SK-N-SH treated with all-trans-retinoic acid at 6 μM for 48 hours (cell line): ENCODE measurements at regions not wholly inside any gene's neighbourhood (a gene's known extent, or its start where the extent isn't known, plus 50 kb on each side); places are given as distances from the start of the nearest gene placed in this dataset.

Experiments
- ATAC-seq: fragments of 200-7000 bp; cut with Tn5 transposase; 3 replicates; pipeline ENCODE4 v1.9.1; 2020; ENCODE audit warnings: mild to moderate bottlenecking, moderate library complexity
- ARNTL ChIP-seq: fragments of 450-650 bp; formaldehyde crosslinking; IDR thresholded peaks from 2 replicates; pipeline ENCODE4 v1.5.0; 2020; ENCODE audit warnings: low read depth, mild to moderate bottlenecking, moderate library complexity, borderline replicate concordance
- BACH2 ChIP-seq: fragments of 250-450 bp; sonication (Bioruptor Pico); IDR thresholded peaks from 2 replicates; pipeline ENCODE4 v1.9.0; 2021; ENCODE audit warnings: mild to moderate bottlenecking, borderline replicate concordance
- CSDC2 ChIP-seq: fragments of 250-450 bp; sonication (Bioruptor Pico); IDR thresholded peaks from 2 replicates; pipeline ENCODE4 v1.5.0; 2020; ENCODE audit warnings: mild to moderate bottlenecking, moderate library complexity
- ESRRG ChIP-seq: fragments of 250-450 bp; sonication (Bioruptor Pico); IDR thresholded peaks from 2 replicates; pipeline ENCODE4 v1.6.1; 2021; ENCODE audit warnings: mild to moderate bottlenecking
- ISL1 ChIP-seq: fragments of 250-450 bp; sonication (Bioruptor Pico); IDR thresholded peaks from 2 replicates; pipeline ENCODE4 v2.1.2; 2022; ENCODE audit warnings: mild to moderate bottlenecking, moderate library complexity
- OSR1 ChIP-seq: fragments of 250-450 bp; sonication (Bioruptor Pico); IDR thresholded peaks from 2 replicates; pipeline ENCODE4 v1.8.0; 2022; ENCODE audit warnings: moderate library complexity, mild to moderate bottlenecking, inconsistent platforms
- PPARA ChIP-seq: fragments of 250-450 bp; sonication (Bioruptor Pico); IDR thresholded peaks from 2 replicates; pipeline ENCODE4 v1.5.0; 2020; ENCODE audit warnings: mild to moderate bottlenecking, borderline replicate concordance
- RARB ChIP-seq: fragments of 250-450 bp; sonication (Bioruptor Pico); IDR thresholded peaks from 2 replicates; pipeline ENCODE4 v1.8.0; 2021; ENCODE audit warnings: mild to moderate bottlenecking, moderate library complexity
- SNAI2 ChIP-seq: fragments of 250-450 bp; sonication (Bioruptor Pico); IDR thresholded peaks from 2 replicates; pipeline ENCODE4 v1.5.0; 2020; ENCODE audit warnings: mild to moderate bottlenecking, moderate library complexity
- TCF4 ChIP-seq: fragments of 250-450 bp; sonication (Bioruptor Pico); IDR thresholded peaks from 2 replicates; pipeline ENCODE4 v1.8.0; 2021; ENCODE audit warnings: mild to moderate bottlenecking, moderate library complexity, borderline replicate concordance
- TOX ChIP-seq: fragments of 250-450 bp; sonication (Bioruptor Pico); IDR thresholded peaks from 2 replicates; pipeline ENCODE4 v1.8.0; 2021; ENCODE audit warnings: mild to moderate bottlenecking, moderate library complexity, borderline replicate concordance
- ZC3H10 ChIP-seq: fragments of 250-450 bp; sonication (Bioruptor Pico); IDR thresholded peaks from 2 replicates; pipeline ENCODE4 v1.5.1; 2021; ENCODE audit warnings: mild to moderate bottlenecking, moderate library complexity
- ZFP3 ChIP-seq: fragments of 250-450 bp; sonication (Bioruptor Pico); IDR thresholded peaks from 2 replicates; pipeline ENCODE4 v1.5.0; 2020; ENCODE audit warnings: mild to moderate bottlenecking, moderate library complexity
- ZFP30 ChIP-seq: fragments of 450-650 bp; formaldehyde crosslinking; IDR thresholded peaks from 2 replicates; pipeline ENCODE4 v1.5.0; 2022; ENCODE audit warnings: mild to moderate bottlenecking, moderate library complexity
- ZNF565 ChIP-seq: fragments of 450-650 bp; formaldehyde crosslinking; conservative IDR thresholded peaks from 2 replicates; pipeline ENCODE4 v1.5.0; 2020; ENCODE audit warnings: low read depth, mild to moderate bottlenecking, moderate library complexity
- ZNF70 ChIP-seq: fragments of 450-650 bp; formaldehyde crosslinking; IDR thresholded peaks from 2 replicates; pipeline ENCODE4 v1.5.0; 2020; ENCODE audit warnings: mild to moderate bottlenecking, moderate library complexity
- ZNF8 ChIP-seq: fragments of 450-650 bp; formaldehyde crosslinking; IDR thresholded peaks from 2 replicates; pipeline ENCODE4 v1.5.0; 2020; ENCODE audit warnings: mild to moderate bottlenecking, moderate library complexity
- TF ChIP-seq, protein P1 (sequence below): fragments of 250-450 bp; sonication (Bioruptor Pico); IDR thresholded peaks from 2 replicates; pipeline ENCODE4 v1.5.0; 2020; ENCODE audit warnings: mild to moderate bottlenecking, moderate library complexity
- TF ChIP-seq, protein P2 (sequence below): fragments of 250-450 bp; sonication (Bioruptor Pico); IDR thresholded peaks from 2 replicates; pipeline ENCODE4 v1.5.1; 2021; ENCODE audit warnings: mild to moderate bottlenecking, moderate library complexity
- TF ChIP-seq, protein P3 (sequence below): fragments of 250-450 bp; sonication (Bioruptor Pico); IDR thresholded peaks from 2 replicates; pipeline ENCODE4 v1.5.1; 2020; ENCODE audit warnings: low read depth, mild to moderate bottlenecking, moderate library complexity
- TF ChIP-seq, protein P4 (sequence below): fragments of 250-450 bp; sonication (Bioruptor Pico); IDR thresholded peaks from 2 replicates; pipeline ENCODE4 v1.8.0; 2020; ENCODE audit warnings: mild to moderate bottlenecking, moderate library complexity, borderline replicate concordance
- TF ChIP-seq, protein P5 (sequence below): fragments of 250-450 bp; sonication (Bioruptor Pico); IDR thresholded peaks from 2 replicates; pipeline ENCODE4 v1.8.0; 2021; ENCODE audit warnings: low read depth, mild to moderate bottlenecking, moderate library complexity, borderline replicate concordance

DNA sequence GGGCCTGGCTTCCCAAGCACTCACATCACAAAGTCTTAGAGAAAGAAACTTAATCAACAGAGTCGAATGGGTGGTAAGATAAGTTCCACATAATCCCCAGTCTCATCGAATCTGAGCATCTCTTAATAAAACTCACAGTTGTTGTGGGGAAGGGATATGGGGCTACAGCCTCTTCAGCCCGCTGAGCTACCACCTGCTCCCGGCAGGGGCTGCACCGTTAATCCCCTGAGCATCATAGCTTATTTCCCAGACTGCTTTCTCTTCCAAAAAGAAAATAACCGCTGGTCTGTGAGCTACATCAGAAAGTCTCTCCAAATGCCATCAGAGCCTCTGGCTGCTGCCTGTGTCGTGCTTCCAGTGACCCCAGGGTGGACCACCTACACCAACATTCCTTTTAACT, 139.4 kb upstream of the CELF4 start:
- TF ChIP-seq TCF4 (CRISPR knock-in tag): no peak
- TF ChIP-seq CSDC2 (CRISPR knock-in tag): no peak
- TF ChIP-seq OSR1 (CRISPR knock-in tag): no peak
- TF ChIP-seq ISL1 (CRISPR knock-in tag): no peak
- TF ChIP-seq ZNF8: no peak
- TF ChIP-seq TOX: no peak
- TF ChIP-seq ARNTL (CRISPR knock-in tag): no peak
- TF ChIP-seq ZFP3 (CRISPR knock-in tag): no peak
- TF ChIP-seq ZNF70 (CRISPR knock-in tag): no peak
- no peak for TF ChIP-seq ESRRG
- TF ChIP-seq, protein P1, sequence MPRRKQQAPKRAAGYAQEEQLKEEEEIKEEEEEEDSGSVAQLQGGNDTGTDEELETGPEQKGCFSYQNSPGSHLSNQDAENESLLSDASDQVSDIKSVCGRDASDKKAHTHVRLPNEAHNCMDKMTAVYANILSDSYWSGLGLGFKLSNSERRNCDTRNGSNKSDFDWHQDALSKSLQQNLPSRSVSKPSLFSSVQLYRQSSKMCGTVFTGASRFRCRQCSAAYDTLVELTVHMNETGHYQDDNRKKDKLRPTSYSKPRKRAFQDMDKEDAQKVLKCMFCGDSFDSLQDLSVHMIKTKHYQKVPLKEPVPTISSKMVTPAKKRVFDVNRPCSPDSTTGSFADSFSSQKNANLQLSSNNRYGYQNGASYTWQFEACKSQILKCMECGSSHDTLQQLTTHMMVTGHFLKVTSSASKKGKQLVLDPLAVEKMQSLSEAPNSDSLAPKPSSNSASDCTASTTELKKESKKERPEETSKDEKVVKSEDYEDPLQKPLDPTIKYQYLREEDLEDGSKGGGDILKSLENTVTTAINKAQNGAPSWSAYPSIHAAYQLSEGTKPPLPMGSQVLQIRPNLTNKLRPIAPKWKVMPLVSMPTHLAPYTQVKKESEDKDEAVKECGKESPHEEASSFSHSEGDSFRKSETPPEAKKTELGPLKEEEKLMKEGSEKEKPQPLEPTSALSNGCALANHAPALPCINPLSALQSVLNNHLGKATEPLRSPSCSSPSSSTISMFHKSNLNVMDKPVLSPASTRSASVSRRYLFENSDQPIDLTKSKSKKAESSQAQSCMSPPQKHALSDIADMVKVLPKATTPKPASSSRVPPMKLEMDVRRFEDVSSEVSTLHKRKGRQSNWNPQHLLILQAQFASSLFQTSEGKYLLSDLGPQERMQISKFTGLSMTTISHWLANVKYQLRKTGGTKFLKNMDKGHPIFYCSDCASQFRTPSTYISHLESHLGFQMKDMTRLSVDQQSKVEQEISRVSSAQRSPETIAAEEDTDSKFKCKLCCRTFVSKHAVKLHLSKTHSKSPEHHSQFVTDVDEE (CRISPR knock-in tag): no peak
- no peak for TF ChIP-seq ZC3H10 (CRISPR knock-in tag)
- TF ChIP-seq ZNF565: no peak
- TF ChIP-seq PPARA (CRISPR knock-in tag): no peak
- ATAC-seq: no peak

DNA sequence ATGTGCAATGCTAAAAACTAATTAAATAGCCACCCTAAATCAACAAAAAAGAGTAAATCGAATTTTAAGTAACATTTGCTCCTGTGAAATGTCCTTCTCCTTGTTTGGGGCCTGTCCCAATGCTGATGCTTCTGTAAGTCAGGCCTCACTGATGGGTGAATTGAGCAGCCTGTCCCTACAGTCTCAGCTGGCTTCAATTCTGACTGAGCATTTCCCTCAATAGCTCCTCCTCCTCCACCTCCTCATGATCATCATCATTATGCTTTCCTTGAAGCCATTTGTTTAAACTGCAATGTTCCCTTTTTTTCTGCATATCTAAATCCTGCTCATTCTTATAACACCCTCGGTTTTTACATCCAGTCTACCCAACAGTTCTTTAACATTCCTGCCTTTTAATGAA, 137.2 kb upstream of the CELF4 start:
- ATAC-seq: no peak
- no peak for TF ChIP-seq ISL1 (CRISPR knock-in tag)
- no peak for TF ChIP-seq ZC3H10 (CRISPR knock-in tag)
- TF ChIP-seq, protein P2, sequence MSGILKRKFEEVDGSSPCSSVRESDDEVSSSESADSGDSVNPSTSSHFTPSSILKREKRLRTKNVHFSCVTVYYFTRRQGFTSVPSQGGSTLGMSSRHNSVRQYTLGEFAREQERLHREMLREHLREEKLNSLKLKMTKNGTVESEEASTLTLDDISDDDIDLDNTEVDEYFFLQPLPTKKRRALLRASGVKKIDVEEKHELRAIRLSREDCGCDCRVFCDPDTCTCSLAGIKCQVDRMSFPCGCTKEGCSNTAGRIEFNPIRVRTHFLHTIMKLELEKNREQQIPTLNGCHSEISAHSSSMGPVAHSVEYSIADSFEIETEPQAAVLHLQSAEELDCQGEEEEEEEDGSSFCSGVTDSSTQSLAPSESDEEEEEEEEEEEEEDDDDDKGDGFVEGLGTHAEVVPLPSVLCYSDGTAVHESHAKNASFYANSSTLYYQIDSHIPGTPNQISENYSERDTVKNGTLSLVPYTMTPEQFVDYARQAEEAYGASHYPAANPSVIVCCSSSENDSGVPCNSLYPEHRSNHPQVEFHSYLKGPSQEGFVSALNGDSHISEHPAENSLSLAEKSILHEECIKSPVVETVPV: no peak
- no peak for TF ChIP-seq TOX
- no peak for TF ChIP-seq PPARA (CRISPR knock-in tag)
- TF ChIP-seq ZNF565: no peak
- TF ChIP-seq BACH2 (CRISPR knock-in tag): no peak
- TF ChIP-seq SNAI2 (CRISPR knock-in tag): no peak
- TF ChIP-seq CSDC2 (CRISPR knock-in tag): no peak
- TF ChIP-seq TCF4 (CRISPR knock-in tag): no peak
- TF ChIP-seq, protein P3, sequence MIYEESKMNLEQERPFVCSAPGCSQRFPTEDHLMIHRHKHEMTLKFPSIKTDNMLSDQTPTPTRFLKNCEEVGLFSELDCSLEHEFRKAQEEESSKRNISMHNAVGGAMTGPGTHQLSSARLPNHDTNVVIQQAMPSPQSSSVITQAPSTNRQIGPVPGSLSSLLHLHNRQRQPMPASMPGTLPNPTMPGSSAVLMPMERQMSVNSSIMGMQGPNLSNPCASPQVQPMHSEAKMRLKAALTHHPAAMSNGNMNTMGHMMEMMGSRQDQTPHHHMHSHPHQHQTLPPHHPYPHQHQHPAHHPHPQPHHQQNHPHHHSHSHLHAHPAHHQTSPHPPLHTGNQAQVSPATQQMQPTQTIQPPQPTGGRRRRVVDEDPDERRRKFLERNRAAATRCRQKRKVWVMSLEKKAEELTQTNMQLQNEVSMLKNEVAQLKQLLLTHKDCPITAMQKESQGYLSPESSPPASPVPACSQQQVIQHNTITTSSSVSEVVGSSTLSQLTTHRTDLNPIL (CRISPR knock-in tag): no peak
- TF ChIP-seq, protein P4, sequence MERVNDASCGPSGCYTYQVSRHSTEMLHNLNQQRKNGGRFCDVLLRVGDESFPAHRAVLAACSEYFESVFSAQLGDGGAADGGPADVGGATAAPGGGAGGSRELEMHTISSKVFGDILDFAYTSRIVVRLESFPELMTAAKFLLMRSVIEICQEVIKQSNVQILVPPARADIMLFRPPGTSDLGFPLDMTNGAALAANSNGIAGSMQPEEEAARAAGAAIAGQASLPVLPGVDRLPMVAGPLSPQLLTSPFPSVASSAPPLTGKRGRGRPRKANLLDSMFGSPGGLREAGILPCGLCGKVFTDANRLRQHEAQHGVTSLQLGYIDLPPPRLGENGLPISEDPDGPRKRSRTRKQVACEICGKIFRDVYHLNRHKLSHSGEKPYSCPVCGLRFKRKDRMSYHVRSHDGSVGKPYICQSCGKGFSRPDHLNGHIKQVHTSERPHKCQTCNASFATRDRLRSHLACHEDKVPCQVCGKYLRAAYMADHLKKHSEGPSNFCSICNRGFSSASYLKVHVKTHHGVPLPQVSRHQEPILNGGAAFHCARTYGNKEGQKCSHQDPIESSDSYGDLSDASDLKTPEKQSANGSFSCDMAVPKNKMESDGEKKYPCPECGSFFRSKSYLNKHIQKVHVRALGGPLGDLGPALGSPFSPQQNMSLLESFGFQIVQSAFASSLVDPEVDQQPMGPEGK (CRISPR knock-in tag): no peak
- TF ChIP-seq, protein P5, sequence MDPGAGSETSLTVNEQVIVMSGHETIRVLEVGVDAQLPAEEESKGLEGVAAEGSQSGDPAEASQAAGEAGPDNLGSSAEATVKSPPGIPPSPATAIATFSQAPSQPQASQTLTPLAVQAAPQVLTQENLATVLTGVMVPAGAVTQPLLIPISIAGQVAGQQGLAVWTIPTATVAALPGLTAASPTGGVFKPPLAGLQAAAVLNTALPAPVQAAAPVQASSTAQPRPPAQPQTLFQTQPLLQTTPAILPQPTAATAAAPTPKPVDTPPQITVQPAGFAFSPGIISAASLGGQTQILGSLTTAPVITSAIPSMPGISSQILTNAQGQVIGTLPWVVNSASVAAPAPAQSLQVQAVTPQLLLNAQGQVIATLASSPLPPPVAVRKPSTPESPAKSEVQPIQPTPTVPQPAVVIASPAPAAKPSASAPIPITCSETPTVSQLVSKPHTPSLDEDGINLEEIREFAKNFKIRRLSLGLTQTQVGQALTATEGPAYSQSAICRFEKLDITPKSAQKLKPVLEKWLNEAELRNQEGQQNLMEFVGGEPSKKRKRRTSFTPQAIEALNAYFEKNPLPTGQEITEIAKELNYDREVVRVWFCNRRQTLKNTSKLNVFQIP (CRISPR knock-in tag): no peak
- TF ChIP-seq ZNF70 (CRISPR knock-in tag): no peak
- no peak for TF ChIP-seq ESRRG
- TF ChIP-seq, all 23 proteins: peak for 0

DNA sequence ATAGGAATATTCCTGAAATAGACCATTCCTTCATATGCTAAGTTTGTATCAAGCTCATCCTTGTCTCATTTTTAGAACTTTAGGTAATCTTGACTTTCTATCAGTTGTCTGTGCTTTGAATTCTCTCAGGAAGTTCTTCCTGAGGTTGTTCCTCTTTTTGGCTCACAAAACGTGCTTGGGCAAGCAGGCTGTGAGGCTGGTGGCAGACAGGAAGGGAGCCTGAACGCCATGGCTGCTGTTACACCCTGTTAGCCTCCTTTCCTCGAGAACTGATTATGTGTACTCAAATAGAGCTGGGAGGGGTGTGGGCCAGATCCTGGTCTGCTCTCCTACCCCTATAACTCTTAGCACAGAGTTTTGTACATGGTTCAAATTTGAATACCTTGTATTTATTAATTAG, 136.4 kb upstream of the CELF4 start:
- no peak for ATAC-seq
- TF ChIP-seq ZNF565 (no peak), TOX (no peak), PPARA (CRISPR knock-in tag) (no peak), CSDC2 (CRISPR knock-in tag) (no peak), BACH2 (CRISPR knock-in tag) (no peak), OSR1 (CRISPR knock-in tag) (no peak), SNAI2 (CRISPR knock-in tag) (no peak), ZFP3 (CRISPR knock-in tag) (no peak), ESRRG (no peak), ZNF8 (no peak), ARNTL (CRISPR knock-in tag) (no peak), TCF4 (CRISPR knock-in tag) (no peak), ZFP30 (CRISPR knock-in tag) (no peak), ISL1 (CRISPR knock-in tag) (no peak), RARB (CRISPR knock-in tag) (no peak)
- TF ChIP-seq, protein P5 (CRISPR knock-in tag): no peak
- TF ChIP-seq, protein P3 (CRISPR knock-in tag): no peak
- TF ChIP-seq, protein P4 (CRISPR knock-in tag): no peak
